ELR (cell line): ENCODE measurements at regions not wholly inside any gene's neighbourhood (a gene's known extent, or its start where the extent isn't known, plus 50 kb on each side); places are given as distances from the start of the nearest gene placed in this dataset.
A peak's percentile ranks its signal among the peaks of the same experiment; 100 is the strongest.
"Not testable (repeated sequence)": the region's sequence is repeated elsewhere in the genome, so short reads cannot be mapped to it uniquely, and the experiment has no call there.

Experiments used
- DNase-seq: peaks from one replicate; pipeline ENCODE4 v3.0.0-alpha.2; 2015; ENCODE audit warnings: low read depth

GRCh38 chr7:12004581-12004980 lies 172.6 kb upstream of the THSD7A start:
- no peak for DNase-seq

- no peak for DNase-seq
Measured at GRCh38 chr7:12007576-12007975, 175.6 kb upstream of the THSD7A start.

- DNase-seq, result peak; percentile 27
Measured at GRCh38 chr7:12013983-12014382, 182.0 kb upstream of the THSD7A start.

- no peak for DNase-seq
Measured at GRCh38 chr7:12016439-12016838, 184.4 kb upstream of the THSD7A start.

- no peak for DNase-seq
Measured at GRCh38 chr7:12017046-12017445, 185.0 kb upstream of the THSD7A start.

- not testable (repeated sequence) for DNase-seq
Measured at GRCh38 chr7:12022011-12022410, 189.1 kb upstream of the TMEM106B start.

GRCh38 chr7:12025246-12025645 lies 185.8 kb upstream of the TMEM106B start:
- DNase-seq, result no peak

- DNase-seq, result peak; percentile 79
Measured at GRCh38 chr7:12028508-12028907, 182.6 kb upstream of the TMEM106B start.

- DNase-seq, result peak; percentile 78
Measured at GRCh38 chr7:12030116-12030515, 181.0 kb upstream of the TMEM106B start.

- no peak for DNase-seq
Measured at GRCh38 chr7:12031186-12031585, 179.9 kb upstream of the TMEM106B start.

- peak; percentile 86 for DNase-seq
Measured at GRCh38 chr7:12031638-12032037, 179.5 kb upstream of the TMEM106B start.

GRCh38 chr7:12032146-12032545 lies 178.9 kb upstream of the TMEM106B start:
- DNase-seq, result no peak

GRCh38 chr7:12043457-12043856 lies 167.6 kb upstream of the TMEM106B start:
- DNase-seq, result peak; percentile 75

GRCh38 chr7:12052211-12052610 lies 158.9 kb upstream of the TMEM106B start:
- no peak for DNase-seq

GRCh38 chr7:12053561-12053960 lies 157.5 kb upstream of the TMEM106B start:
- no peak for DNase-seq

- peak; percentile 69 for DNase-seq
Measured at GRCh38 chr7:12054830-12055229, 156.3 kb upstream of the TMEM106B start.

- DNase-seq, result no peak
Measured at GRCh38 chr7:12056381-12056780, 154.7 kb upstream of the TMEM106B start.

- no peak for DNase-seq
Measured at GRCh38 chr7:12056977-12057376, 154.1 kb upstream of the TMEM106B start.

GRCh38 chr7:12062062-12062461 lies 149.0 kb upstream of the TMEM106B start:
- peak; percentile 22 for DNase-seq

- no peak for DNase-seq
Measured at GRCh38 chr7:12064586-12065127, 146.4 kb upstream of the TMEM106B start.

GRCh38 chr7:12066004-12066403 lies 145.1 kb upstream of the TMEM106B start:
- DNase-seq, result peak; percentile 35

GRCh38 chr7:12066521-12066920 lies 144.6 kb upstream of the TMEM106B start:
- peak; percentile 75 for DNase-seq

- DNase-seq, result peak; percentile 84
Measured at GRCh38 chr7:12067156-12067831, 143.8 kb upstream of the TMEM106B start.

GRCh38 chr7:12069757-12070156 lies 141.3 kb upstream of the TMEM106B start:
- peak; percentile 36 for DNase-seq
